Liver (tissue), 8 donors: ENCODE measurements at regions not wholly inside any gene's neighbourhood (a gene's known extent, or its start where the extent isn't known, plus 50 kb on each side); places are given as distances from the start of the nearest gene placed in this dataset.

Source experiments
- DNase-seq: peaks from one replicate; pipeline ENCODE4 v3.0.0-alpha.2; 2017; ENCODE audit warnings: low spot score
- H3K27ac ChIP-seq, 2 donors: one replicate each; pipeline ENCODE4 v1.7.0; 2013; ENCODE audit warnings: inconsistent platforms in 2 of 2, low read length in 2 of 2, control low read depth in 1 of 2, low read depth in 1 of 2, mild to moderate bottlenecking in 1 of 2
- H3K27me3 ChIP-seq, 4 donors: one replicate each; pipeline versions ENCODE4 v1.6.1 to v1.7.0; 2013; ENCODE audit warnings: low read length in 3 of 4, inconsistent platforms in 1 of 4, mild to moderate bottlenecking in 1 of 4, moderate library complexity in 1 of 4; ENCODE audit not compliant: control insufficient read depth in 4 of 4, insufficient read depth in 4 of 4
- H3K36me3 ChIP-seq, 4 donors: one replicate each; pipeline versions ENCODE4 v1.6.1 to v1.7.0; 2013; ENCODE audit warnings: low read length in 3 of 4, mild to moderate bottlenecking in 3 of 4, low read depth in 1 of 4, moderate library complexity in 1 of 4; ENCODE audit not compliant: control insufficient read depth in 4 of 4, insufficient read depth in 3 of 4
- H3K4me1 ChIP-seq, 4 donors: one replicate each; pipeline versions ENCODE4 v1.6.1 to v1.7.0; 2013; ENCODE audit warnings: low read length in 3 of 4, mild to moderate bottlenecking in 3 of 4, moderate library complexity in 1 of 4; ENCODE audit not compliant: control insufficient read depth in 4 of 4, insufficient read depth in 4 of 4
- H3K4me3 ChIP-seq, 3 donors: one replicate each; pipeline versions ENCODE4 v1.6.1 to v1.7.0; 2013; ENCODE audit warnings: low read length in 3 of 3, control low read depth in 1 of 3, low read depth in 1 of 3, mild to moderate bottlenecking in 1 of 3
- H3K9ac ChIP-seq, 2 donors: one replicate each; pipeline ENCODE4 v1.7.0; 2013; ENCODE audit warnings: low read length in 2 of 2, mild to moderate bottlenecking in 2 of 2, moderate library complexity in 2 of 2, control low read depth in 1 of 2, low read depth in 1 of 2
- H3K9me3 ChIP-seq, 4 donors: one replicate each; pipeline versions ENCODE4 v1.6.1 to v1.7.0; 2013; ENCODE audit warnings: low read length in 3 of 4; ENCODE audit not compliant: control insufficient read depth in 4 of 4
- EGR1 ChIP-seq, 2 donors: IDR thresholded peaks; 2 replicates each; pipeline ENCODE4 v1.6.1; 2016 to 2018; ENCODE audit warnings: antibody characterized with exemption in 2 of 2, low read depth in 2 of 2
- FOXA1 ChIP-seq: IDR thresholded peaks from 2 replicates; pipeline ENCODE4 v1.6.1; 2016; ENCODE audit warnings: antibody characterized with exemption
- FOXA2 ChIP-seq: IDR thresholded peaks from 2 replicates; pipeline ENCODE4 v1.6.1; 2016; ENCODE audit warnings: antibody characterized with exemption
- GABPA ChIP-seq, 2 donors: IDR thresholded peaks in 1 of 2; conservative IDR thresholded peaks in 1 of 2; 2 replicates each; pipeline ENCODE4 v1.6.1; 2016; ENCODE audit warnings: antibody characterized with exemption in 2 of 2, mild to moderate bottlenecking in 1 of 2, moderate library complexity in 1 of 2
- HNF4A ChIP-seq, 2 donors: conservative IDR thresholded peaks; 2 replicates each; pipeline ENCODE4 v1.6.1; 2016; ENCODE audit warnings: antibody characterized with exemption in 2 of 2, mild to moderate bottlenecking in 2 of 2
- HNF4G ChIP-seq: IDR thresholded peaks from 2 replicates; pipeline ENCODE4 v1.6.1; 2016; ENCODE audit warnings: antibody characterized with exemption
- JUND ChIP-seq, 2 donors: IDR thresholded peaks; 2 replicates each; pipeline ENCODE4 v1.6.1; 2016; ENCODE audit warnings: antibody characterized with exemption in 2 of 2
- NR2F2 ChIP-seq: IDR thresholded peaks from 2 replicates; pipeline ENCODE4 v1.6.1; 2016; ENCODE audit warnings: antibody characterized with exemption
- RAD21 ChIP-seq, 2 donors: IDR thresholded peaks; 2 replicates each; pipeline ENCODE4 v1.6.1; 2016; ENCODE audit warnings: antibody characterized with exemption in 2 of 2, mild to moderate bottlenecking in 2 of 2
- RXRA ChIP-seq, 2 donors: IDR thresholded peaks; 2 replicates each; pipeline ENCODE4 v1.6.1; 2017 to 2018; ENCODE audit warnings: antibody characterized with exemption in 2 of 2, mild to moderate bottlenecking in 1 of 2
- SP1 ChIP-seq: IDR thresholded peaks from 2 replicates; pipeline ENCODE4 v1.6.1; 2018; ENCODE audit warnings: antibody characterized with exemption, mild to moderate bottlenecking
- TAF1 ChIP-seq: conservative IDR thresholded peaks from 2 replicates; pipeline ENCODE4 v1.6.1; 2016; ENCODE audit warnings: antibody characterized with exemption, mild to moderate bottlenecking
- YY1 ChIP-seq: IDR thresholded peaks from 2 replicates; pipeline ENCODE4 v1.6.1; 2016; ENCODE audit warnings: antibody characterized with exemption, mild to moderate bottlenecking
- WGBS: extraction: QIAGEN DNeasy Blood & Tissue Kit; methylation state at CpG from one replicate; pipeline ENCODE4 v1.1.7; 2013; 5-methylcytosine and 5-hydroxymethylcytosine counted together
- TF ChIP-seq, protein P1 (sequence below): fragments of 150-350 bp; IDR thresholded peaks from 2 replicates; pipeline ENCODE4 v1.5.1; 2017; ENCODE audit warnings: improper control_type of control experiment, low read depth, low read length; ENCODE audit not compliant: missing input control
- TF ChIP-seq, protein P2 (sequence below): IDR thresholded peaks from 2 replicates; pipeline ENCODE4 v1.6.1; 2016; ENCODE audit warnings: antibody characterized with exemption, mild to moderate bottlenecking
- TF ChIP-seq, protein P3 (sequence below): IDR thresholded peaks from 2 replicates; pipeline ENCODE4 v1.6.1; 2016; ENCODE audit warnings: antibody characterized with exemption
- TF ChIP-seq, protein P4 (sequence below): IDR thresholded peaks from 2 replicates; pipeline ENCODE4 v1.6.1; 2016; ENCODE audit warnings: antibody characterized with exemption
- TF ChIP-seq, protein P5 (sequence below): IDR thresholded peaks from 2 replicates; pipeline ENCODE4 v1.6.1; 2016; ENCODE audit warnings: antibody characterized with exemption
- donor health status: healthy.
- donor health status: healthy.
- donor health status: healthy.
- donor health status: healthy.
- donor health status: healthy.

DNA sequence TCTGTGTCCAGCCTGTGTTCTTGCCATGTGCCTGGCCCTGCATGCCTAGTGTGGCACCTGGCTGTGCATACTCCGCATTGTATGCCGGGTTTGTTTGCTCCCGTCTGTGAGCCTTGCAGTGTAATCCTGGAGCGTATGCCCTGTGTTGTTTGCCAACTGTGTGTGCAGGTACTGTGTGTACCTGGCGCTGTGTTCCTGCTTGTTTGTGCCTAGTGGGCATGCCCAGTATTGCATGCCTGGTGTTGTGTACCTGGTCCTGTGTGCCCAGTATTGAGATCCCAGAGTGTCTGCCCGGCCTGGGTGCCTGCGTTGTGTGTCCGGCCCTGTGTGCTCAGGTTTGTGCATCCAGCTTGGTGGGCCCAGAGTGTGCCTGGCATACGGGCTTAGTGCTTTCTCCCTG lies 54.5 kb upstream of the CHRNA7 start:
- no peaks in the 10 kb centered on the region for H3K9me3 ChIP-seq
- TF ChIP-seq, protein P1, sequence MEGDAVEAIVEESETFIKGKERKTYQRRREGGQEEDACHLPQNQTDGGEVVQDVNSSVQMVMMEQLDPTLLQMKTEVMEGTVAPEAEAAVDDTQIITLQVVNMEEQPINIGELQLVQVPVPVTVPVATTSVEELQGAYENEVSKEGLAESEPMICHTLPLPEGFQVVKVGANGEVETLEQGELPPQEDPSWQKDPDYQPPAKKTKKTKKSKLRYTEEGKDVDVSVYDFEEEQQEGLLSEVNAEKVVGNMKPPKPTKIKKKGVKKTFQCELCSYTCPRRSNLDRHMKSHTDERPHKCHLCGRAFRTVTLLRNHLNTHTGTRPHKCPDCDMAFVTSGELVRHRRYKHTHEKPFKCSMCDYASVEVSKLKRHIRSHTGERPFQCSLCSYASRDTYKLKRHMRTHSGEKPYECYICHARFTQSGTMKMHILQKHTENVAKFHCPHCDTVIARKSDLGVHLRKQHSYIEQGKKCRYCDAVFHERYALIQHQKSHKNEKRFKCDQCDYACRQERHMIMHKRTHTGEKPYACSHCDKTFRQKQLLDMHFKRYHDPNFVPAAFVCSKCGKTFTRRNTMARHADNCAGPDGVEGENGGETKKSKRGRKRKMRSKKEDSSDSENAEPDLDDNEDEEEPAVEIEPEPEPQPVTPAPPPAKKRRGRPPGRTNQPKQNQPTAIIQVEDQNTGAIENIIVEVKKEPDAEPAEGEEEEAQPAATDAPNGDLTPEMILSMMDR: peak; percentile 13
- TF ChIP-seq SP1 (no peak), YY1 (no peak)
- no peaks in the 10 kb centered on the region for H3K36me3 ChIP-seq
- peaks cover 0 to 9% (median 6%) of the 10 kb centered on the region in 4 donors for H3K4me1 ChIP-seq
- DNase-seq: no peak
- H3K4me3 ChIP-seq: no peak overlapping the region
- no peak overlapping the region for H3K27ac ChIP-seq
- H3K27me3 ChIP-seq: peaks cover 0 to 3% (median 1%) of the 10 kb centered on the region in 4 donors
- H3K9ac ChIP-seq: no peak overlapping the region
- 64% methylated on average over 9 of the region's 9 CpGs for WGBS

DNA sequence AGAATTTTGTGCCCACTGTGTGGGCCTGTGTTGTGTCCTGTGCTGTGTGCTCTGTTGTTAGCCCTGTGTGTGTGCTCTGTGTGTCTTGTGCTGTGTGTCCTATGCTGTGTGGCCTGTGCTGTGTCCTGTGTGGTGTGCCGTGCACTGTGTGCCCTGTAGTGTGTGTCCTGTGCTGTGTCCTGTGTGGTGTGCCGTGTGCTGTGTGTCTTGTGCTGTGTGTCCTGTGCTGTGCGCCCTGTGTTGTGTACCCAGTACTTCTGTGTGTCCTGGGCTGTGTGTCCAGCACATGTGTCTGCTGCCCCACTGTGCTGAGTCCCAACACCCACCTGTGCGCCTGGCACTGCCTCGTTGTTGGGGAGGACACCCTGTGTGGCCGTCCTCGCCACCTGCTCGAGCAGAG lies 53.2 kb upstream of the CHRNA7 start:
- H3K9me3 ChIP-seq: no peaks in the 10 kb centered on the region
- peaks cover 0 to 3% (median 0%) of the 10 kb centered on the region in 4 donors for H3K27me3 ChIP-seq
- peaks cover 0 to 9% (median 6%) of the 10 kb centered on the region in 4 donors for H3K4me1 ChIP-seq
- no peak overlapping the region for H3K4me3 ChIP-seq
- WGBS: 64% methylated on average over 8 of the region's 8 CpGs
- TF ChIP-seq JUND (IDR thresholded peaks at IDR 0.05): no peak
- TF ChIP-seq NR2F2: no peak
- no peak for TF ChIP-seq SP1
- no peak for TF ChIP-seq GABPA (IDR thresholded peaks at IDR 0.05 in 1 of 2, conservative IDR thresholded peaks at IDR 0.05 in 1 of 2)
- TF ChIP-seq, protein P2, sequence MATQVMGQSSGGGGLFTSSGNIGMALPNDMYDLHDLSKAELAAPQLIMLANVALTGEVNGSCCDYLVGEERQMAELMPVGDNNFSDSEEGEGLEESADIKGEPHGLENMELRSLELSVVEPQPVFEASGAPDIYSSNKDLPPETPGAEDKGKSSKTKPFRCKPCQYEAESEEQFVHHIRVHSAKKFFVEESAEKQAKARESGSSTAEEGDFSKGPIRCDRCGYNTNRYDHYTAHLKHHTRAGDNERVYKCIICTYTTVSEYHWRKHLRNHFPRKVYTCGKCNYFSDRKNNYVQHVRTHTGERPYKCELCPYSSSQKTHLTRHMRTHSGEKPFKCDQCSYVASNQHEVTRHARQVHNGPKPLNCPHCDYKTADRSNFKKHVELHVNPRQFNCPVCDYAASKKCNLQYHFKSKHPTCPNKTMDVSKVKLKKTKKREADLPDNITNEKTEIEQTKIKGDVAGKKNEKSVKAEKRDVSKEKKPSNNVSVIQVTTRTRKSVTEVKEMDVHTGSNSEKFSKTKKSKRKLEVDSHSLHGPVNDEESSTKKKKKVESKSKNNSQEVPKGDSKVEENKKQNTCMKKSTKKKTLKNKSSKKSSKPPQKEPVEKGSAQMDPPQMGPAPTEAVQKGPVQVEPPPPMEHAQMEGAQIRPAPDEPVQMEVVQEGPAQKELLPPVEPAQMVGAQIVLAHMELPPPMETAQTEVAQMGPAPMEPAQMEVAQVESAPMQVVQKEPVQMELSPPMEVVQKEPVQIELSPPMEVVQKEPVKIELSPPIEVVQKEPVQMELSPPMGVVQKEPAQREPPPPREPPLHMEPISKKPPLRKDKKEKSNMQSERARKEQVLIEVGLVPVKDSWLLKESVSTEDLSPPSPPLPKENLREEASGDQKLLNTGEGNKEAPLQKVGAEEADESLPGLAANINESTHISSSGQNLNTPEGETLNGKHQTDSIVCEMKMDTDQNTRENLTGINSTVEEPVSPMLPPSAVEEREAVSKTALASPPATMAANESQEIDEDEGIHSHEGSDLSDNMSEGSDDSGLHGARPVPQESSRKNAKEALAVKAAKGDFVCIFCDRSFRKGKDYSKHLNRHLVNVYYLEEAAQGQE: no peak
- no peak for TF ChIP-seq TAF1
- TF ChIP-seq, protein P3, sequence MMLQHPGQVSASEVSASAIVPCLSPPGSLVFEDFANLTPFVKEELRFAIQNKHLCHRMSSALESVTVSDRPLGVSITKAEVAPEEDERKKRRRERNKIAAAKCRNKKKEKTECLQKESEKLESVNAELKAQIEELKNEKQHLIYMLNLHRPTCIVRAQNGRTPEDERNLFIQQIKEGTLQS: no peak
- no peak for TF ChIP-seq HNF4A (conservative IDR thresholded peaks at IDR 0.05)
- no peak for TF ChIP-seq YY1
- no peak for TF ChIP-seq EGR1 (IDR thresholded peaks at IDR 0.05; ENCODE audit: low read depth in 2 of 2)
- no peak for TF ChIP-seq FOXA2
- TF ChIP-seq, protein P4, sequence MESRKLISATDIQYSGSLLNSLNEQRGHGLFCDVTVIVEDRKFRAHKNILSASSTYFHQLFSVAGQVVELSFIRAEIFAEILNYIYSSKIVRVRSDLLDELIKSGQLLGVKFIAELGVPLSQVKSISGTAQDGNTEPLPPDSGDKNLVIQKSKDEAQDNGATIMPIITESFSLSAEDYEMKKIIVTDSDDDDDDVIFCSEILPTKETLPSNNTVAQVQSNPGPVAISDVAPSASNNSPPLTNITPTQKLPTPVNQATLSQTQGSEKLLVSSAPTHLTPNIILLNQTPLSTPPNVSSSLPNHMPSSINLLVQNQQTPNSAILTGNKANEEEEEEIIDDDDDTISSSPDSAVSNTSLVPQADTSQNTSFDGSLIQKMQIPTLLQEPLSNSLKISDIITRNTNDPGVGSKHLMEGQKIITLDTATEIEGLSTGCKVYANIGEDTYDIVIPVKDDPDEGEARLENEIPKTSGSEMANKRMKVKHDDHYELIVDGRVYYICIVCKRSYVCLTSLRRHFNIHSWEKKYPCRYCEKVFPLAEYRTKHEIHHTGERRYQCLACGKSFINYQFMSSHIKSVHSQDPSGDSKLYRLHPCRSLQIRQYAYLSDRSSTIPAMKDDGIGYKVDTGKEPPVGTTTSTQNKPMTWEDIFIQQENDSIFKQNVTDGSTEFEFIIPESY: no peak
- TF ChIP-seq, protein P1: no peak
- no peak for TF ChIP-seq HNF4G
- TF ChIP-seq RXRA (IDR thresholded peaks at IDR 0.05): no peak
- TF ChIP-seq, protein P5, sequence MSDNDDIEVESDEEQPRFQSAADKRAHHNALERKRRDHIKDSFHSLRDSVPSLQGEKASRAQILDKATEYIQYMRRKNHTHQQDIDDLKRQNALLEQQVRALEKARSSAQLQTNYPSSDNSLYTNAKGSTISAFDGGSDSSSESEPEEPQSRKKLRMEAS: no peak
- no peak for TF ChIP-seq FOXA1
- TF ChIP-seq RAD21 (IDR thresholded peaks at IDR 0.05): no peak
- no peaks in the 10 kb centered on the region for H3K36me3 ChIP-seq
- H3K9ac ChIP-seq: no peak overlapping the region
- no peak for DNase-seq
- no peak overlapping the region for H3K27ac ChIP-seq
